Neural crest cell (in vitro differentiated cells): ENCODE measurements at regions not wholly inside any gene's neighbourhood (a gene's known extent, or its start where the extent isn't known, plus 50 kb on each side); places are given as distances from the start of the nearest gene placed in this dataset.

Experiments used
- DNase-seq: peaks from one replicate; pipeline ENCODE4 v3.0.0; 2021; ENCODE audit warnings: low read depth, mixed read lengths, low spot score
- H3K27ac Mint-ChIP-seq: one replicate; pipeline ENCODE4 v1.8.0; 2021; ENCODE audit warnings: mild to moderate bottlenecking, mixed read lengths; ENCODE audit not compliant: unreplicated experiment
- H3K27me3 Mint-ChIP-seq: 2 replicates; pipeline ENCODE4 v1.8.0; 2021; ENCODE audit warnings: low read depth, mild to moderate bottlenecking, mixed read lengths
- H3K36me3 Mint-ChIP-seq: 2 replicates; pipeline ENCODE4 v1.8.0; 2021; ENCODE audit warnings: low read depth, mild to moderate bottlenecking, mixed read lengths
- H3K4me1 Mint-ChIP-seq: 2 replicates; pipeline ENCODE4 v1.8.0; 2021; ENCODE audit warnings: mixed read lengths
- H3K4me3 Mint-ChIP-seq: one replicate; pipeline ENCODE4 v1.8.0; 2021; ENCODE audit warnings: mild to moderate bottlenecking, mixed read lengths
- H3K9me3 Mint-ChIP-seq: 2 replicates; pipeline ENCODE4 v1.8.0; 2021; ENCODE audit warnings: mixed read lengths
- CTCF ChIP-seq: fragments of 200-600 bp; sonication (generic); conservative IDR thresholded peaks from 2 replicates; pipeline ENCODE4 v1.5.0; 2021; ENCODE audit warnings: antibody characterized with exemption, mild to moderate bottlenecking

- Mint-ChIP-seq H3K27ac (no peak overlapping the region), H3K27me3 (peaks cover 63% of the 10 kb centered on the region)
Measured at GRCh38 chr20:21632031-21632734, 73.3 kb upstream of the PAX1 start.

DNA sequence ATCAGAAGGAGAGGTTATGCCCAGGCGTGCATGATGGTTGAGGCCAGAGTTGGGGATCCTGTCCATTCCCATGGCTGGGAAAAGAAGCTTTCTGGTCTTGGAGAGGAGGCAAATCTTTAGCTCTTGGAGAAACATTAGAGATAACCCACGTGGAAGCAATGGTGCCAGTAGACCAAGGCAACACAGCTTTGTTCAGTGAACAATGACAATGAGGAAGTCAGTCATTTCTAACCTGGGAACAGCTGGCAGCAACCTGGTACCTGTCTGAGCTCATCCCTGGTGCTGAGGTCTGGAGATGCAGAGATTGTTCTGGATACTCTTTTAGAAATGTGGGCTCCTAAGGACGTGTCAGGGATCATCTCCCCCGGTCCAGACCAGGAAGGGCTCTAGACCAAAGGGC is 76.7 kb upstream of the PAX1 start:
- Mint-ChIP-seq H3K4me1 (no peaks in the 10 kb centered on the region), H3K27ac (no peak overlapping the region), H3K27me3 (peaks cover 68% of the 10 kb centered on the region), H3K36me3 (no peaks in the 10 kb centered on the region), H3K4me3 (no peak overlapping the region), H3K9me3 (peaks cover 3% of the 10 kb centered on the region)
- no peak for DNase-seq
- no peak for TF ChIP-seq CTCF

More at GRCh38 chr20:21632031-21632734, 73.3 kb upstream of the PAX1 start:
- Mint-ChIP-seq H3K4me3 (no peak overlapping the region), H3K4me1 (no peaks in the 10 kb centered on the region), H3K36me3 (no peaks in the 10 kb centered on the region), H3K9me3 (peaks cover 3% of the 10 kb centered on the region)
- TF ChIP-seq CTCF = no peak
- DNase-seq = no peak

GRCh38 chr20:21623781-21624094 is 81.7 kb upstream of the PAX1 start:
- H3K9me3 Mint-ChIP-seq = peaks cover 3% of the 10 kb centered on the region
- no peak overlapping the region for H3K4me3 Mint-ChIP-seq
- H3K27ac Mint-ChIP-seq = no peak overlapping the region
- no peaks in the 10 kb centered on the region for H3K4me1 Mint-ChIP-seq
- DNase-seq = no peak
- no peak for TF ChIP-seq CTCF
- peaks cover 84% of the 10 kb centered on the region for H3K27me3 Mint-ChIP-seq
- H3K36me3 Mint-ChIP-seq = no peaks in the 10 kb centered on the region

DNA sequence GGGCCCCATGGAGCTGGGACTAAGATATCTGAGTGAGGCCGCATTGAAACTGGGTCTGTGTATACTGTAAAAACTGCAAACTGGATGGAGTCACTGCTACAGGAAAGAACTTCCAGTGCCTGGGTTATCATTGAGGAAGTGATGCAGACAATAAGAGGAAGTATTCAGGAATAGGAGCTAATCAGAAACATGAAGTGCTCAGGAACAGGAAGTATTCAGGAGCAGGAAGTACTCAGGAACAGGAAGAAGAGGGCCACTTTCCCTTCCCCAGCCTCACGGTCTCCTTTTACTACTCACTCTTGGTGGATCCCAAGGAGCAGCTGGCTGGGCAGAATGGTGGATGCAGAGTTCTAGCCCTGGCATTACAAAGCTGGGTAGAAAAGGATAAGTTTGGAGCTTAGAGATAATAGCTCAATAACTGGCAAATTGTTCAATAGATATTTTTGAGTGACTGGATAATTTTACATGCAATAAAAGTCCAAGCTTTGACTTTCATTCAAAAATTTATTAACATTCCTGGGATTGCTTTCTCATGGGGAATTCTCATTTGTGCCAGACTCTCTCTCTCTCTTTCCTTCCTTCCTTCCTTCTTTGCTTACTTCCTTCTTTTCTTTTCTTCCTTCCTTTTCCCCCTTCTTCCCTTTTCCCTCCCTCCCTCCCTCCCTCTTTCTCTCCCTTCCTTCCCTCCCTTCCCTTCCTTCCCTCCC is 82.2 kb upstream of the PAX1 start:
- Mint-ChIP-seq H3K4me1 (no peaks in the 10 kb centered on the region), H3K36me3 (no peaks in the 10 kb centered on the region), H3K27ac (no peak overlapping the region), H3K27me3 (peaks cover 82% of the 10 kb centered on the region), H3K4me3 (no peak overlapping the region), H3K9me3 (peaks cover 3% of the 10 kb centered on the region)
- no peak for TF ChIP-seq CTCF
- DNase-seq = no peak

DNA sequence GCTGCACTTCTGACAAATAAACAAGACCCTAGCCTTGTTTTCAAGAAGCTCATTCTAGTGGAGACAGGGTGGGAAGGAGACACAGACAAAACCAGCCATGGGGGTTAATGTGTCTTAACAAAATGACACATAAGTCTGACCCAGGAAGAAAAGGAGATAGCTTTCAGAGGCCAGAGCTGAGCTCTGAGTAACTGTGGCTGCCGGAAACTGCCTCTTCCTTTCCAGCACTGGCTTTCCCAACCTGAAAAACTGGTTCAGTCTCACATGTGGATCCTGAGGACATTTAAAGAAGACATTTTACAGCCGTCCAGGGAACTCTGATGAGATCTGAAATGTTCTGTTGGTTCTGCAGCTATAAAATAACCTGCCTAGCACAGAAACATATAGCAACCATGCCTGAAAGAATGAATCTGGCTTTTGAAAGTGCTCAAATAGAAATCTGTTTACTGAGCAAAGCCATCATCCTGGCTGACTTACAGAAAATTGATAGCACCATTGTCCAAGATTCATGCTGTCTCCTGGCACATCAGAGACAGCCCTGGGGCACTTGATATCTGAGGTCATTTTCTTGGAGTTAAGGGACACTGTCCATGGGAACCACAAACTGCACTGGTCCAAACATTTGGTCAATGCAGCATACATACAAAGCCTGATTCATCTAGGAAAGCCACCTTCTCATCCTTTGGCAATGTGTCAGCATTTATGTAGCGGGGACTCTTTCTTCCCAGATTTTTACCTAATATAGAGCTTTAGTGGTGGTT is 83.2 kb upstream of the PAX1 start:
- no peak for TF ChIP-seq CTCF
- Mint-ChIP-seq H3K4me3 (no peak overlapping the region), H3K27me3 (peaks cover 81% of the 10 kb centered on the region), H3K9me3 (peaks cover 3% of the 10 kb centered on the region), H3K4me1 (no peaks in the 10 kb centered on the region), H3K27ac (no peak overlapping the region), H3K36me3 (no peaks in the 10 kb centered on the region)
- no peak for DNase-seq
